NAMALWA (cell line): ENCODE measurements at regions not wholly inside any gene's neighbourhood (a gene's known extent, or its start where the extent isn't known, plus 50 kb on each side); places are given as distances from the start of the nearest gene placed in this dataset.
A peak's percentile ranks its signal among the peaks of the same experiment; 100 is the strongest.

ENCODE experiments used
- DNase-seq: peaks from one replicate; pipeline ENCODE4 v3.0.0-alpha.2; 2015; ENCODE audit warnings: low spot score

- no peak for DNase-seq
These were observed 344.9 kb downstream of the EFNA5 start for GRCh38 chr5:107325866-107326265.

GRCh38 chr5:107324809-107325208 is 345.9 kb downstream of the EFNA5 start:
- no peak for DNase-seq

GRCh38 chr5:107324071-107324470 is 346.7 kb downstream of the EFNA5 start:
- no peak for DNase-seq

GRCh38 chr5:107323536-107323935 is 347.2 kb downstream of the EFNA5 start:
- DNase-seq, result no peak

- DNase-seq, result no peak
These were observed 347.8 kb downstream of the EFNA5 start for GRCh38 chr5:107322936-107323335.

- no peak for DNase-seq
These were observed 348.8 kb downstream of the EFNA5 start for GRCh38 chr5:107321906-107322305.

- DNase-seq, result no peak
These were observed 349.9 kb downstream of the EFNA5 start for GRCh38 chr5:107320846-107321245.

GRCh38 chr5:107320376-107320775 is 350.4 kb downstream of the EFNA5 start:
- DNase-seq, result no peak

- DNase-seq, result no peak
These were observed 350.8 kb downstream of the EFNA5 start for GRCh38 chr5:107319901-107320300.

GRCh38 chr5:107314330-107314729 is 356.4 kb downstream of the EFNA5 start:
- DNase-seq, result no peak

GRCh38 chr5:107313921-107314320 is 356.8 kb downstream of the EFNA5 start:
- DNase-seq, result no peak

GRCh38 chr5:107313098-107313497 is 357.6 kb downstream of the EFNA5 start:
- no peak for DNase-seq

GRCh38 chr5:107310181-107310580 is 360.6 kb downstream of the EFNA5 start:
- no peak for DNase-seq

- DNase-seq, result no peak
These were observed 364.1 kb downstream of the EFNA5 start for GRCh38 chr5:107306594-107306993.

GRCh38 chr5:107306002-107306401 is 364.7 kb downstream of the EFNA5 start:
- DNase-seq, result no peak

- no peak for DNase-seq
These were observed 366.1 kb downstream of the EFNA5 start for GRCh38 chr5:107304684-107305083.

- no peak for DNase-seq
These were observed 367.4 kb downstream of the EFNA5 start for GRCh38 chr5:107303171-107303968.

- DNase-seq, result no peak
These were observed 368.3 kb downstream of the EFNA5 start for GRCh38 chr5:107302441-107302840.

GRCh38 chr5:107301999-107302398 is 368.7 kb downstream of the EFNA5 start:
- DNase-seq, result no peak

- no peak for DNase-seq
These were observed 369.9 kb downstream of the EFNA5 start for GRCh38 chr5:107300721-107301327.

- no peak for DNase-seq
These were observed 374.2 kb downstream of the EFNA5 start for GRCh38 chr5:107296572-107296971.

- DNase-seq, result no peak
These were observed 374.8 kb downstream of the EFNA5 start for GRCh38 chr5:107295914-107296313.

- no peak for DNase-seq
These were observed 376.1 kb downstream of the EFNA5 start for GRCh38 chr5:107294669-107295068.

- peak; percentile 60 for DNase-seq
These were observed 376.6 kb downstream of the EFNA5 start for GRCh38 chr5:107294211-107294550.
